NCI-H1105 (cell line): ENCODE measurements at regions not wholly inside any gene's neighbourhood (a gene's known extent, or its start where the extent isn't known, plus 50 kb on each side); places are given as distances from the start of the nearest gene placed in this dataset.
"Not testable (repeated sequence)": the region's sequence is repeated elsewhere in the genome, so short reads cannot be mapped to it uniquely, and the experiment has no call there.

Experiments used
- DNase-seq: peaks from one replicate; lab custom pipeline; 2025; lab: John Stamatoyannopoulos, UW

GRCh38 chrX:40245488-40246071, 147.8 kb upstream of the BCOR start:
- no peak for DNase-seq

GRCh38 chrX:40244980-40245379, 147.2 kb upstream of the BCOR start:
- DNase-seq: no peak

GRCh38 chrX:40243755-40244515, 146.2 kb upstream of the BCOR start:
- no peak for DNase-seq

GRCh38 chrX:40240844-40241243, 143.1 kb upstream of the BCOR start:
- no peak for DNase-seq

GRCh38 chrX:40237731-40238178, 140.0 kb upstream of the BCOR start:
- no peak for DNase-seq

- no peak for DNase-seq
Observed at GRCh38 chrX:40230646-40231045, 132.9 kb upstream of the BCOR start.

- no peak for DNase-seq
Observed at GRCh38 chrX:40227125-40227524, 129.4 kb upstream of the BCOR start.

GRCh38 chrX:40224658-40225057, 126.9 kb upstream of the BCOR start:
- DNase-seq: no peak

- DNase-seq: not testable (repeated sequence)
Observed at GRCh38 chrX:40222612-40223011, 124.9 kb upstream of the BCOR start.

- DNase-seq: no peak
Observed at GRCh38 chrX:40213092-40213491, 115.3 kb upstream of the BCOR start.

GRCh38 chrX:40209951-40210617, 112.3 kb upstream of the BCOR start:
- no peak for DNase-seq

GRCh38 chrX:40207626-40208025, 109.9 kb upstream of the BCOR start:
- DNase-seq: no peak

- no peak for DNase-seq
Observed at GRCh38 chrX:40205471-40205870, 107.7 kb upstream of the BCOR start.

GRCh38 chrX:40202456-40202855, 104.7 kb upstream of the BCOR start:
- DNase-seq: no peak

- no peak for DNase-seq
Observed at GRCh38 chrX:40201329-40201885, 103.6 kb upstream of the BCOR start.

GRCh38 chrX:40199704-40200103, 101.9 kb upstream of the BCOR start:
- no peak for DNase-seq

- no peak for DNase-seq
Observed at GRCh38 chrX:40197071-40197470, 99.3 kb upstream of the BCOR start.

- no peak for DNase-seq
Observed at GRCh38 chrX:40195368-40195767, 97.6 kb upstream of the BCOR start.

GRCh38 chrX:40192196-40192595, 94.4 kb upstream of the BCOR start:
- no peak for DNase-seq

GRCh38 chrX:40189637-40190036, 91.9 kb upstream of the BCOR start:
- DNase-seq: no peak

GRCh38 chrX:40188573-40189417, 91.0 kb upstream of the BCOR start:
- DNase-seq: no peak

GRCh38 chrX:40184968-40185367, 87.2 kb upstream of the BCOR start:
- no peak for DNase-seq
